Endothelial cell of umbilical vein (primary cell): ENCODE measurements at regions not wholly inside any gene's neighbourhood (a gene's known extent, or its start where the extent isn't known, plus 50 kb on each side); places are given as distances from the start of the nearest gene placed in this dataset.

Experiments used
- BruUV-seq: library from RNA; stranded (reverse); fragments of 400-500 nt; replicated peaks from 2 replicates; lab custom pipeline; 2021; lab: Mats Ljungman, UMichigan
- CTCF ChIA-PET: fragments of 300-600, 350-600 bp; sonication (Branson Sonifier 250); formaldehyde crosslinking; loops from one replicate; lab custom pipeline; 2021; ENCODE audit warnings: antibody characterized with exemption, inconsistent platforms; lab: Charles Lee
- POLR2A ChIA-PET: fragments of 300-600, 350-600 bp; sonication (Branson Sonifier 250); formaldehyde crosslinking; loops from one replicate; lab custom pipeline; 2021; ENCODE audit warnings: antibody characterized with exemption, inconsistent platforms; lab: Charles Lee
- DNase-seq: peaks from one replicate; pipeline ENCODE4 v3.0.0-alpha.2; 2011; ENCODE audit warnings: low read depth, low spot score
- FAIRE-seq: peaks from 2 replicates; lab custom pipeline; 2011; peaks lifted over from hg19 to GRCh38; lab: Jason Lieb, UNC
- H2AFZ ChIP-seq: 2 replicates; pipeline ENCODE4 v1.6.0; 2012; ENCODE audit warnings: low read depth, low read length, control low read depth, inconsistent platforms
- H3K27ac ChIP-seq: 2 replicates; pipeline ENCODE4 v1.5.1; 2011; ENCODE audit warnings: low read depth, mild to moderate bottlenecking, control low read depth, low read length, moderate library complexity; ENCODE audit not compliant: insufficient read depth
- H3K27me3 ChIP-seq, 2 experiments: 2 replicates each; pipeline versions ENCODE4 v1.6.0 to v1.6.1; 2011; ENCODE audit warnings: low read length in 2 of 2, mixed read lengths in 1 of 2; ENCODE audit not compliant: control insufficient read depth in 2 of 2, insufficient read depth in 2 of 2
- H3K36me3 ChIP-seq, 2 experiments: 2 replicates in 1 of 2; 3 replicates in 1 of 2; pipeline ENCODE4 v1.5.1; 2011; ENCODE audit warnings: low read length in 2 of 2, mild to moderate bottlenecking in 1 of 2, moderate library complexity in 1 of 2; ENCODE audit not compliant: control insufficient read depth in 2 of 2, insufficient read depth in 2 of 2; ENCODE audit errors: extremely low read depth in 1 of 2
- H3K4me1 ChIP-seq: 3 replicates; pipeline ENCODE4 v1.5.1; 2011; ENCODE audit warnings: mild to moderate bottlenecking, low read length; ENCODE audit not compliant: control insufficient read depth, insufficient read depth; ENCODE audit errors: extremely low read depth
- H3K4me2 ChIP-seq: 2 replicates; pipeline ENCODE4 v1.6.1; 2011; ENCODE audit warnings: low read length, control low read depth, mixed read lengths; ENCODE audit not compliant: insufficient read depth
- H3K4me3 ChIP-seq, 3 experiments: fragments of 200-600 bp in 1 of 3; sonication (generic), shearing (Covaris generic) in 1 of 3; replicated peaks in 1 of 3; 2 replicates each; pipeline ENCODE4 v1.5.1; 2011 to 2016; ENCODE audit warnings: control low read depth in 3 of 3, low read length in 3 of 3, mild to moderate bottlenecking in 2 of 3, inconsistent platforms in 1 of 3, low read depth in 1 of 3, moderate library complexity in 1 of 3; ENCODE audit not compliant: insufficient read depth in 1 of 3
- H3K79me2 ChIP-seq: 2 replicates; pipeline ENCODE4 v1.6.0; 2012; ENCODE audit warnings: low read length, inconsistent platforms; ENCODE audit not compliant: control insufficient read depth, insufficient read depth
- H3K9ac ChIP-seq: replicated peaks from 2 replicates; pipeline ENCODE3; 2011; ENCODE audit warnings: low read length, control low read depth; ENCODE audit not compliant: insufficient read depth; ENCODE audit errors: extremely low read depth
- H3K9me1 ChIP-seq: replicated peaks from 3 replicates; pipeline ENCODE4 v1.6.0; 2011; ENCODE audit warnings: mild to moderate bottlenecking, low read length; ENCODE audit not compliant: control insufficient read depth, insufficient read depth; ENCODE audit errors: extremely low read depth
- H3K9me3 ChIP-seq: replicated peaks from 2 replicates; pipeline ENCODE4 v1.5.1; 2012; ENCODE audit warnings: low read length, inconsistent platforms; ENCODE audit not compliant: control insufficient read depth, insufficient read depth
- H4K20me1 ChIP-seq: replicated peaks from 2 replicates; pipeline ENCODE3; 2011; ENCODE audit warnings: mild to moderate bottlenecking, low read length; ENCODE audit not compliant: control insufficient read depth, insufficient read depth; ENCODE audit errors: extremely low read depth
- CTCF ChIP-seq, 2 donors: IDR thresholded peaks; 1 replicate in 1 of 2; 2 replicates in 1 of 2; pipeline ENCODE4 v1.5.1; 2011; ENCODE audit warnings: low read length in 2 of 2, mild to moderate bottlenecking in 2 of 2, moderate library complexity in 2 of 2, control low read depth in 1 of 2, inconsistent platforms in 1 of 2, low read depth in 1 of 2; ENCODE audit not compliant: insufficient read depth in 1 of 2; ENCODE audit errors: extremely low read depth in 1 of 2
- EZH2 ChIP-seq: IDR thresholded peaks from 2 replicates; pipeline ENCODE4 v1.6.1; 2012; ENCODE audit warnings: borderline replicate concordance, low read depth, mild to moderate bottlenecking, moderate library complexity, low read length, inconsistent platforms; ENCODE audit not compliant: severe bottlenecking
- FOS ChIP-seq: IDR thresholded peaks from 2 replicates; pipeline ENCODE4 v1.6.1; 2011; ENCODE audit warnings: mild to moderate bottlenecking, low read length, moderate library complexity, borderline replicate concordance; ENCODE audit not compliant: insufficient read depth
- GATA2 ChIP-seq: IDR thresholded peaks from 2 replicates; pipeline ENCODE4 v1.7.0; 2011; ENCODE audit warnings: low read depth, mild to moderate bottlenecking, moderate library complexity, mixed read lengths, low read length; ENCODE audit not compliant: insufficient read length, insufficient read depth
- JUN ChIP-seq: IDR thresholded peaks from 2 replicates; pipeline ENCODE4 v1.6.1; 2011; ENCODE audit warnings: borderline replicate concordance, low read depth; ENCODE audit not compliant: insufficient read length, insufficient read depth
- MAX ChIP-seq: IDR thresholded peaks from 2 replicates; pipeline ENCODE4 v1.6.1; 2011; ENCODE audit not compliant: insufficient read depth, insufficient read length
- MYC ChIP-seq: IDR thresholded peaks from one replicate; pipeline ENCODE4 v1.6.1; 2011; ENCODE audit warnings: mild to moderate bottlenecking, low read depth, low read length
- POLR2A ChIP-seq: IDR thresholded peaks from 2 replicates; pipeline ENCODE4 v1.6.1; 2012; ENCODE audit warnings: low read depth, mild to moderate bottlenecking, control low read depth, low read length
- POLR2AphosphoS5 ChIP-seq: IDR thresholded peaks from 2 replicates; pipeline ENCODE4 v1.6.1; 2012; ENCODE audit warnings: low read depth, mild to moderate bottlenecking, control low read depth, low read length, moderate library complexity; ENCODE audit not compliant: insufficient read depth
- dilution Hi-C: fragments of 300-500 bp; cut with MboI; formaldehyde crosslinking; loops from one replicate; pipeline ENCODE4 v1.15.0; 2019; ENCODE audit warnings: low sequenced_read_pairs; ENCODE audit not compliant: extremely low pct_ligation_motif_present
- intact Hi-C: fragments of 100-400 bp; cut with micrococcal nuclease; formaldehyde crosslinking; loops from one replicate; pipeline ENCODE4 v1.10.0; 2022

GRCh38 chr3:65015711-65016110, 327.9 kb upstream of the ADAMTS9 start:
- Histone ChIP-seq H2AFZ (no peak overlapping the region), H3K36me3 (no peaks in the 10 kb centered on the region), H3K4me2 (no peak overlapping the region), H3K27me3 (no peaks in the 10 kb centered on the region), H3K9ac (no peak overlapping the region), H3K4me3 (no peak overlapping the region), H3K9me1 (no peaks in the 10 kb centered on the region), H3K79me2 (no peaks in the 10 kb centered on the region), H3K4me1 (no peaks in the 10 kb centered on the region), H3K9me3 (no peaks in the 10 kb centered on the region), H3K27ac (no peak overlapping the region), H4K20me1 (no peaks in the 10 kb centered on the region)
- no TSS peak for BruUV-seq
- FAIRE-seq (no peak), DNase-seq (no peak)
- ChIA-PET POLR2A (no interaction called here), CTCF (no interaction called here)
- intact Hi-C loops, result no loop called here
- TF ChIP-seq POLR2AphosphoS5 (no peak), GATA2 (no peak), MAX (no peak), POLR2A (no peak), CTCF (IDR thresholded peaks at IDR 0.05; ENCODE audit: extremely low read depth in 1 of 2, insufficient read depth in 1 of 2, low read depth in 1 of 2, low read length in 2 of 2) (no peak)
- dilution Hi-C loops, result no loop called here

GRCh38 chr3:65013053-65013452, 325.3 kb upstream of the ADAMTS9 start:
- H3K4me2 ChIP-seq, result no peak overlapping the region
- no peaks in the 10 kb centered on the region for H3K36me3 ChIP-seq
- DNase-seq (no peak), FAIRE-seq (no peak)
- H3K4me1 ChIP-seq, result no peaks in the 10 kb centered on the region
- no peak overlapping the region for H2AFZ ChIP-seq
- no peak overlapping the region for H3K9ac ChIP-seq
- dilution Hi-C loops, result no loop called here
- intact Hi-C loops, result no loop called here
- H3K9me3 ChIP-seq, result no peaks in the 10 kb centered on the region
- no peaks in the 10 kb centered on the region for H3K27me3 ChIP-seq
- H3K79me2 ChIP-seq, result no peaks in the 10 kb centered on the region
- POLR2A ChIA-PET, result no interaction called here
- TF ChIP-seq MAX, result no peak
- TF ChIP-seq FOS, result no peak
- no peak for TF ChIP-seq POLR2AphosphoS5
- TF ChIP-seq GATA2, result no peak
- TF ChIP-seq POLR2A, result no peak
- TF ChIP-seq EZH2, result no peak
- no peak for TF ChIP-seq JUN
- no peak for TF ChIP-seq CTCF (IDR thresholded peaks at IDR 0.05; ENCODE audit: extremely low read depth in 1 of 2, insufficient read depth in 1 of 2, low read depth in 1 of 2, low read length in 2 of 2)
- TF ChIP-seq MYC, result no peak
- no peaks in the 10 kb centered on the region for H3K9me1 ChIP-seq
- CTCF ChIA-PET, result no interaction called here
- no TSS peak for BruUV-seq
- no peak overlapping the region for H3K4me3 ChIP-seq
- no peak overlapping the region for H3K27ac ChIP-seq
- no peaks in the 10 kb centered on the region for H4K20me1 ChIP-seq
